GM19463 (cell line): ENCODE measurements at regions not wholly inside any gene's neighbourhood (a gene's known extent, or its start where the extent isn't known, plus 50 kb on each side); places are given as distances from the start of the nearest gene placed in this dataset.
"Not testable (repeated sequence)": the region's sequence is repeated elsewhere in the genome, so short reads cannot be mapped to it uniquely, and the experiment has no call there.

Experiments used
- ATAC-seq: cut with Tn5 transposase; IDR thresholded peaks from one replicate; pipeline ENCODE4 v1.9.1; 2021; ENCODE audit warnings: mild to moderate bottlenecking, moderate library complexity; ENCODE audit not compliant: unreplicated experiment

GRCh38 chr2:107430006-107430405 is 396.7 kb upstream of the RGPD4 start:
- ATAC-seq: no peak

- ATAC-seq: no peak
Observed at GRCh38 chr2:107430596-107431266, 396.0 kb upstream of the RGPD4 start.

GRCh38 chr2:107436281-107436680 is 390.4 kb upstream of the RGPD4 start:
- ATAC-seq: no peak

GRCh38 chr2:107437265-107437664 is 389.4 kb upstream of the RGPD4 start:
- ATAC-seq: no peak

- no peak for ATAC-seq
Observed at GRCh38 chr2:107437807-107438206, 388.9 kb upstream of the RGPD4 start.

- no peak for ATAC-seq
Observed at GRCh38 chr2:107448160-107448559, 378.5 kb upstream of the RGPD4 start.

- no peak for ATAC-seq
Observed at GRCh38 chr2:107461301-107461700, 365.4 kb upstream of the RGPD4 start.

- ATAC-seq: no peak
Observed at GRCh38 chr2:107462181-107462580, 364.5 kb upstream of the RGPD4 start.

- no peak for ATAC-seq
Observed at GRCh38 chr2:107466241-107466640, 360.5 kb upstream of the RGPD4 start.

- ATAC-seq: no peak
Observed at GRCh38 chr2:107466984-107467773, 359.5 kb upstream of the RGPD4 start.

- no peak for ATAC-seq
Observed at GRCh38 chr2:107469437-107469995, 357.2 kb upstream of the RGPD4 start.

- no peak for ATAC-seq
Observed at GRCh38 chr2:107473150-107473549, 353.5 kb upstream of the RGPD4 start.

GRCh38 chr2:107475859-107476258 is 350.8 kb upstream of the RGPD4 start:
- ATAC-seq: no peak

- no peak for ATAC-seq
Observed at GRCh38 chr2:107502539-107502938, 324.2 kb upstream of the RGPD4 start.

- ATAC-seq: no peak
Observed at GRCh38 chr2:107511970-107512789, 314.5 kb upstream of the RGPD4 start.

- ATAC-seq: no peak
Observed at GRCh38 chr2:107525406-107525805, 301.3 kb upstream of the RGPD4 start.

- no peak for ATAC-seq
Observed at GRCh38 chr2:107529146-107529545, 297.5 kb upstream of the RGPD4 start.

GRCh38 chr2:107530046-107530445 is 296.6 kb upstream of the RGPD4 start:
- no peak for ATAC-seq

- no peak for ATAC-seq
Observed at GRCh38 chr2:107534926-107535325, 291.8 kb upstream of the RGPD4 start.

- ATAC-seq: not testable (repeated sequence)
Observed at GRCh38 chr2:107535905-107536689, 290.6 kb upstream of the RGPD4 start.
